GM19025 (cell line): ENCODE measurements at regions not wholly inside any gene's neighbourhood (a gene's known extent, or its start where the extent isn't known, plus 50 kb on each side); places are given as distances from the start of the nearest gene placed in this dataset.

Experiments
- ATAC-seq: cut with Tn5 transposase; IDR thresholded peaks from one replicate; pipeline ENCODE4 v1.9.1; 2021; ENCODE audit warnings: mild to moderate bottlenecking, low read depth, moderate library complexity; ENCODE audit not compliant: unreplicated experiment

- no peak for ATAC-seq
Observed at GRCh38 chr13:107301724-107302374, 733.9 kb upstream of the ARGLU1 start.

DNA sequence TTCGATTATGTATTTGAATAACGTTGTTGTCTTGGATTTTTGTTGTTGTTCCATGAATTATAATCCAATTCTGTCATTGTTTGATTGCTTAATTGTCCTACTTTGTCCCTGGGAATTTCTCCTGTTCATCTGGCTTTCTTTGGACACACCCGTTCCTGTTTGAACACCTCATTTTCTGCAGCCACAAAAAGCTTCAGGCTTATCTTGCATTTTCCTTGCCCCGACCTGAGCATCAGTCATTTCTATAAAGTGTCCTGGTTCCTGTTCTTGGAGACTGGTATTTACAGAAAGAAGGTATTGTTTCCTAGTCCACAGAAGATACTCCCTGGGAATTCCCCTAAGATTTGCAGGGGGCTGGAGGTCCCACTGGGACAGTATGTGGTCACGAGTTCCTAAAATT is 731.8 kb upstream of the ARGLU1 start:
- ATAC-seq, result no peak

DNA sequence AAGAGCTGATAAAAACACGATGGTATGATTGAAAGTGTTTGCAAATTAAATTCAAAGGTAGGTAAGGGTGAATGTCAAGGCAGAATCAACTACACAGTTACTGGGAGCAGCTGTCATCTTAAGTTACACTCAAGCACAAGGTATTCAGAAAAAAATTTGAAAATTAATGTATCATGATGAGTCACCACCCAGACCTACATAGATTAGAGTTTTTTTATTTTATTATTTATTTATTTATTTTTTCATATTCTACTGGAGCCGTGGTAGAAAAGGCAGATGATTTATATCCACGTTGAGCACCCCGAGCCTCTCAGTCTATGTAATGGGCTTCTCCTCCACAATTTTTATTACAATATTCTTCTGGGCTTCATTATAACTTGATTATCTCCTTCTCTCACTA is 728.9 kb upstream of the ARGLU1 start:
- ATAC-seq, result no peak

DNA sequence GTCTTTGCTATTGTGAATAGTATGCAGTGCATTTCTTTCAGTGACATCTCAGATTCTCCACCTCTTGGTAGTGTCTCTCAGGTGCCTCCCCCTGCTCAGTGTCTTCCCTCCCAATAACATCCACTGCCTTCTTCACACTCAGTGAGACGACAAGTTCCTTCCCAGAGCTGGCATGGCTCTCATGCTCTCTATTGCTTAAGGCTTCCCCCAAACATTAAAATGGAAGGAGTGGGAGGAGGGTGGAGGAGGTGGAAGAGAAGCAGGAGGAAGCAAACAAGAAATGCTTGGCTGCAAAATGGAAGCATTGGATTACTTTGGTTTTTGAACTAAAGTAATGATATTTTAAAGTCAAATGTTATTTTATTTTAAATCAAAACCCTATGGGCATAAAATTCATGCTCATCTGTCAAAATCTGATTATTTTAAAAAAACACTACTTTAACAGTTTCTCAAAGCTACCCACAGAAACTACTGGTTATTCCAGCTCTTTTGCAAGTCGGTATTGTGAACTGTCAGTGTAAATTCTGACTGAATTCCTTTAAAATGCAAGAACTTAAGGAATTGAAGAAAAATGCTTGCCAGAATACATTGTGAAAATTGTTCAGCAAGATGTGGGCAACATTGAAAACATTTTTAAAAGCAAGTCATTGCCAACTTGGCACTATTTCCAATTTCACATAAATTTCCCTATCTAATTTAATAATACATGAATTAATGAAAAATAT is 727.6 kb upstream of the ARGLU1 start:
- no peak for ATAC-seq

GRCh38 chr13:107293924-107294323 is 726.0 kb upstream of the ARGLU1 start:
- no peak for ATAC-seq

DNA sequence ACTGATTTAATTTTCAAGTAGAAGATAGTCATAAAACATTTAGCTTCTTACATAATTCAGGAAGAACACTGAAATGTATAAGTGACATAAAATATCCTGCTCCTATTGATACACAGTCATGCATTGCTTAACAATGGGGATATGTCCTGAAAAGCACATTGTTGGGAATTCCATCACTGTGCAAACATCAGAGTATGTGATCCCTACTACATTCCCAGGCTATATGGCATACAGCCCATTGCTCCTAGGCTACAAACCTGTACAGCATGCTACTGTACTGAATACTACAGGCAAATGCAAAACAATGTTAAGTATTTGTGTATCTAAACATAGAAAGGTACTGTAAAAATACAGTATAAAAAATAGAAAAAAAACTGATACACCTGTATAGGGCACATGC is 723.9 kb upstream of the ARGLU1 start:
- no peak for ATAC-seq

DNA sequence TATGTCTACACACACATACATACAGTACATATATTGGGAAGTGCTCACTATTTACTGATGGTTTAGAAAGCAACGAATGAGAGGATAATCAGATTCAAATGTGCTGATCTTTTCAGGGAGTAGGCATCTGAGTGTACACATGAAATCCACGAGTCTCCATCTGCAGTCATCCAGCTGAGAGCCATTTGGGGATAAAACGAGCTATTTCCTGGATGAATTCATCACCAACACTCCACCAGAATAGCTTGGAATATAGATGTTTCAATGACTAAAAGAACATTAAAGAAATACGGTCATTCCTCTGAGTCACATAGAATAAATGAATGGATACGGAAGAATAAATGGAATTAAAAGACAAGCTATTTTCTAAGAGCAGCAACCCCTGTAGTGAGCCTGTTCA is 721.6 kb upstream of the ARGLU1 start:
- no peak for ATAC-seq

- no peak for ATAC-seq
Observed at GRCh38 chr13:107284173-107284572, 716.2 kb upstream of the ARGLU1 start.

DNA sequence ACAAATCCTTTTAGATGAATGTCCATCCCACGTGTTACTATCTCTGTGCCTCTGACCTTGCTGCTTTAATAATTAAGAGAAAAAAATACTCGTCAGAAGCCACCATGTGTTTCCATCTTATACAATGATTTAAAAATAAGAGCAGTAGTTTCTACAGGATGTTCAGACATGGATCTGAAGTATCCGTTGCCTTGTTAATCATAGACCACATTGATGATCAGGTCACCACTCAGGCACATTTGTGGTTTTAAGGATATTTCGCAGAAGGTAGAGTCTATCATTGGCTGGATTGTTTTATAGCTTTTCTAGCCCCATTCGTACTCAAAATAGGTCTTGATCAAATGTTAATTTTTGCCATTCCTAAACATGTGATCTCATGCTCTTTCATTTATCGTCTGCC is 710.0 kb upstream of the ARGLU1 start:
- ATAC-seq, result no peak

- ATAC-seq, result no peak
Observed at GRCh38 chr13:107276936-107277335, 709.0 kb upstream of the ARGLU1 start.

GRCh38 chr13:107275945-107276614 is 708.1 kb upstream of the ARGLU1 start:
- ATAC-seq, result no peak

- no peak for ATAC-seq
Observed at GRCh38 chr13:107275312-107275711, 707.4 kb upstream of the ARGLU1 start.

- no peak for ATAC-seq
Observed at GRCh38 chr13:107271227-107271626, 703.3 kb upstream of the ARGLU1 start.

- no peak for ATAC-seq
Observed at GRCh38 chr13:107266657-107267056, 698.7 kb upstream of the ARGLU1 start.

- no peak for ATAC-seq
Observed at GRCh38 chr13:107258599-107259187, 690.8 kb upstream of the ARGLU1 start.

DNA sequence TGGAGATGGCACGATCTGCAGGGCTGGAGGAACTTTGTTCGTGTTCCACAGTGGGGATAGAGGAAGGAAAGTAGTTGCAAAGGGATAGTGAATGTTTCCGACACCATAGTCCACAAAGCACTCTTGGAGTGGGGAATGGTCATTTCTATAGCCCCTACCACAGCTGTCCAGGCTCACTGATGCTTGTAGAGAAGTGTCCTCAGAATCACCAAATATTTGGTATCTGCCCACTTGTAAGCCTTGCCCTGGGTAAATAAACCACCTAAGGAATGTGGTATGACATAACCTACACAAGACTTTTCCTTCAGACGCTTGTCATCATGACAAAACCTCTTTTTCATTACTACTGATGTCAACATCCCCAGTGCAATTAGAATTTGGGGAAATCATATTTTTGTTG is 686.5 kb upstream of the ARGLU1 start:
- no peak for ATAC-seq

GRCh38 chr13:107252428-107252827 is 684.5 kb upstream of the ARGLU1 start:
- no peak for ATAC-seq

DNA sequence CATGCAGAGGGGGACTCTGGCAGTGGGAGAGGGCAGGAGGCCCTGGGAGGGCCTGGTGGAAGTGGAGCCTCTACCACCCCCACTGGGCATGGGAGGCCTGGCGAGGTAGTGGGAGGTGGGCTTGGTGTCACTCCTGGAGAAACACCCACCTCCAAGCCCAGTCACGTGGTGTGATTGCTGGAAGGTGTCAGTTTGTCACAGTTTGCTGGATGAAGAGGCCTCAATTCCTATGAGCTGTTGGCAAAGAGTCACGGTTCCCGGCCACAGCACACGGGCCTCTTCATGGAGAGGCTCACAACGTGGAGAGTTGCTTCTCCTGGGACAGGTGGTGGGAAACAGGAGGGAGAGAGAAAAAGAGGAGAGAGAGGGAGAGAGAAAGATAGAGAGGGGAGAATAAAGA is 684.1 kb upstream of the ARGLU1 start:
- no peak for ATAC-seq

DNA sequence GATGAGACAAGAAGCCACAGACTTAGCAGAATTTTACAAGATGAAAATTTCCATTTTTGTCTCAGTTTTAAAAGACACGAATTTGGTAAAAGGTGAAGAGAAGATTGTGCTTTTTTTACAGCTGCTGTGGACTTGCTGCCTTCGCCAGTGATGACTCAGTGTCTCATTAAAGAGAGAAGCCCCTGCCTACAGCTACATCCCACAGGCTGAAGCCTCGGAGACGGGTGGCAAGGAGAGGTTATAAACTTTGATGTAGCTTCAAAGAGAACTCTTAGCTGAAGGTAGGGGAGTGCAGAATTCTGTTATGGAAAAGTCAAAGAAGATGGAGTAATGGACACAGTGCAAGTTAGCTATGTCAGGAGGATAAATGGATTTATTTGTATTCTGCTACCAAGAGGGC is 683.4 kb upstream of the ARGLU1 start:
- ATAC-seq, result no peak

DNA sequence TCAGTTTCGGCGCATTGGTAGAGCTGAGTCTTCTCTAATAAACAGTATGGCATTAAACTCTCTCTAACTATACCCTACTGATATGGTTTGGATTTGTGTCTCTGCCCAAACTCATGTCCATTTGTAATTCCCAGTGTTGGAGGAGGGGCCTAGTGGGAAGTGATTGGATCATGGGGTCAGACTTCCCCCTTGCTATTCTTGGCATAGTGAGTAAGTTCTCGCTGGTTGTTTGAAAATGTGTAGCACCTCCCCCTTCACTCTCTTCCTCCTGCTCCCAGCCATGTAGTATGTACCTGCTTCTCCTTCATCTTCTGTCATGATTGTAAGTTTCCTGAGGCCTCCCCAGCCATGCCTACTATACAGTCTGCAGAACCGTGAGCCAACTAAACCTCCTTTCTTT is 682.7 kb upstream of the ARGLU1 start:
- no peak for ATAC-seq

GRCh38 chr13:107244241-107244640 is 676.3 kb upstream of the ARGLU1 start:
- ATAC-seq, result no peak
